ENCODE measurements at regions not wholly inside any gene's neighbourhood (a gene's known extent, or its start where the extent isn't known, plus 50 kb on each side); places are given as distances from the start of the nearest gene placed in this dataset.

DNA sequence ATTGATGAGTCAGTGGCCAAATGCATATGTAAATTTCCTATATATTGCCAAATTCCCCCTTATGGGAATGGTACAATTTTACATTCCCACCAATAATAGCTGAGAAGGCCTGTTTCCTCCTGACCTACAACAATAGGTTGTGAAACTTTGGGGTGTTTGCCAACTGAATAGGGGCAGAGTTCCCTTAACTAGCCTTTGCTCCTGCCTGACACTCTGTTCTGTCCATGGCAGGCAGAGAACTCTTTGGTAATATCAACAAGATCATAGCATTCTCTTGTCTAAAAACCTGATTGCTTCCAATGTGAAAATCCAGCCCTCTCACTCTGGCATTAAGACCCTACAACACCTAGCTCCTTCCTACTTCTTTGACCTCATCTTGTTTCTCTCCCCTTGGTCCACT is 149.7 kb downstream of the HAPSTR1 start (continued):
- no peak for TF ChIP-seq ZNF70 (CRISPR knock-in tag; IDR thresholded peaks at IDR 0.05)

DNA sequence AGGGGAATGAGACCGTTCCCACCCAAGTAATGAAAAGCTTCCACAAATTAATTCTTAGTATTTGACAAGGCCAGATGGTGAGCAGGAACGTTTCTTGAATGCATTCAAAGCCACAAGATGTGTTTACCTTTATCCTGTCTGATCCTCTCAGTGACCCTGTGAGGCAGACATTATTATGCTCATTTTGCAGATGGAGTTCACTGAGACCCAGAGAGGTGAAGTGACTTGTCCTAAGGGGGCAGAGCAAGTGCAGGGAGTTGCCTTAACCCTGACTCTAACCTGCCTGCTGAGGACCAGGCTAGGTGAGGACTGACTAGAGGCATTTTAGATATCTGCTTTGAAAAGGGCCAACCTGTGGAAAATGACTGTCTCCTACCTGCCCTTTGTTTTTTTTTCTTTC is 156.7 kb downstream of the HAPSTR1 start:
- no peak for ATAC-seq
- no peak for TF ChIP-seq ZNF8 (CRISPR knock-in tag; IDR thresholded peaks at IDR 0.05)
- TF ChIP-seq ZFP30 (CRISPR knock-in tag; IDR thresholded peaks at IDR 0.05), result no peak
- no peak for TF ChIP-seq RARB (CRISPR knock-in tag; IDR thresholded peaks at IDR 0.05)
- no peak for TF ChIP-seq BACH2 (CRISPR knock-in tag; IDR thresholded peaks at IDR 0.05; ENCODE audit: borderline replicate concordance)

DNA sequence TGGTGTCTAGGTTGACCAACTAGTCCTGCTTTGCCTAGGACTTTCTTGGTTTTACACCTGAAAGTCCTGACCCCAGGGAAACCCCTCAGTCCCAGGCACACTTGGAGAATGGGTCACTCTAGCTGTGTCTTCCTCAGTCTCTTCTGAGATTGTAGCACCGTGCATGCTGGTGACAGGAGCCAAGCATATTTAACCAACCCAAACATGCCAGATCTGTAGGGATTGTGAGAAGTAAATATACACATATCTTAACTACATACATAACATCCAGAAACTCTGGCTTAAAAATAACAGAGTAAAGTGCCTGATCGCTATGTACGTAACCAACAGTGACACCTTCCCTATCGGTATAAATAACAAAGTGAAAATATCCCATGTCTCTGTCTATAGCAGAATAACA is 158.1 kb downstream of the HAPSTR1 start:
- ATAC-seq, result no peak
- TF ChIP-seq, protein P1, sequence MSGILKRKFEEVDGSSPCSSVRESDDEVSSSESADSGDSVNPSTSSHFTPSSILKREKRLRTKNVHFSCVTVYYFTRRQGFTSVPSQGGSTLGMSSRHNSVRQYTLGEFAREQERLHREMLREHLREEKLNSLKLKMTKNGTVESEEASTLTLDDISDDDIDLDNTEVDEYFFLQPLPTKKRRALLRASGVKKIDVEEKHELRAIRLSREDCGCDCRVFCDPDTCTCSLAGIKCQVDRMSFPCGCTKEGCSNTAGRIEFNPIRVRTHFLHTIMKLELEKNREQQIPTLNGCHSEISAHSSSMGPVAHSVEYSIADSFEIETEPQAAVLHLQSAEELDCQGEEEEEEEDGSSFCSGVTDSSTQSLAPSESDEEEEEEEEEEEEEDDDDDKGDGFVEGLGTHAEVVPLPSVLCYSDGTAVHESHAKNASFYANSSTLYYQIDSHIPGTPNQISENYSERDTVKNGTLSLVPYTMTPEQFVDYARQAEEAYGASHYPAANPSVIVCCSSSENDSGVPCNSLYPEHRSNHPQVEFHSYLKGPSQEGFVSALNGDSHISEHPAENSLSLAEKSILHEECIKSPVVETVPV (CRISPR knock-in tag; IDR thresholded peaks at IDR 0.05), result no peak
- TF ChIP-seq ARNTL (CRISPR knock-in tag; IDR thresholded peaks at IDR 0.05; ENCODE audit: borderline replicate concordance, low read depth) (no peak), PPARA (CRISPR knock-in tag; IDR thresholded peaks at IDR 0.05; ENCODE audit: borderline replicate concordance) (no peak), ZFP3 (CRISPR knock-in tag; IDR thresholded peaks at IDR 0.05) (no peak), CSDC2 (CRISPR knock-in tag; IDR thresholded peaks at IDR 0.05) (no peak), ZNF565 (CRISPR knock-in tag; conservative IDR thresholded peaks at IDR 0.05; ENCODE audit: low read depth) (no peak)
- TF ChIP-seq, protein P2, sequence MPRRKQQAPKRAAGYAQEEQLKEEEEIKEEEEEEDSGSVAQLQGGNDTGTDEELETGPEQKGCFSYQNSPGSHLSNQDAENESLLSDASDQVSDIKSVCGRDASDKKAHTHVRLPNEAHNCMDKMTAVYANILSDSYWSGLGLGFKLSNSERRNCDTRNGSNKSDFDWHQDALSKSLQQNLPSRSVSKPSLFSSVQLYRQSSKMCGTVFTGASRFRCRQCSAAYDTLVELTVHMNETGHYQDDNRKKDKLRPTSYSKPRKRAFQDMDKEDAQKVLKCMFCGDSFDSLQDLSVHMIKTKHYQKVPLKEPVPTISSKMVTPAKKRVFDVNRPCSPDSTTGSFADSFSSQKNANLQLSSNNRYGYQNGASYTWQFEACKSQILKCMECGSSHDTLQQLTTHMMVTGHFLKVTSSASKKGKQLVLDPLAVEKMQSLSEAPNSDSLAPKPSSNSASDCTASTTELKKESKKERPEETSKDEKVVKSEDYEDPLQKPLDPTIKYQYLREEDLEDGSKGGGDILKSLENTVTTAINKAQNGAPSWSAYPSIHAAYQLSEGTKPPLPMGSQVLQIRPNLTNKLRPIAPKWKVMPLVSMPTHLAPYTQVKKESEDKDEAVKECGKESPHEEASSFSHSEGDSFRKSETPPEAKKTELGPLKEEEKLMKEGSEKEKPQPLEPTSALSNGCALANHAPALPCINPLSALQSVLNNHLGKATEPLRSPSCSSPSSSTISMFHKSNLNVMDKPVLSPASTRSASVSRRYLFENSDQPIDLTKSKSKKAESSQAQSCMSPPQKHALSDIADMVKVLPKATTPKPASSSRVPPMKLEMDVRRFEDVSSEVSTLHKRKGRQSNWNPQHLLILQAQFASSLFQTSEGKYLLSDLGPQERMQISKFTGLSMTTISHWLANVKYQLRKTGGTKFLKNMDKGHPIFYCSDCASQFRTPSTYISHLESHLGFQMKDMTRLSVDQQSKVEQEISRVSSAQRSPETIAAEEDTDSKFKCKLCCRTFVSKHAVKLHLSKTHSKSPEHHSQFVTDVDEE (CRISPR knock-in tag; IDR thresholded peaks at IDR 0.05), result no peak
- TF ChIP-seq, protein P3, sequence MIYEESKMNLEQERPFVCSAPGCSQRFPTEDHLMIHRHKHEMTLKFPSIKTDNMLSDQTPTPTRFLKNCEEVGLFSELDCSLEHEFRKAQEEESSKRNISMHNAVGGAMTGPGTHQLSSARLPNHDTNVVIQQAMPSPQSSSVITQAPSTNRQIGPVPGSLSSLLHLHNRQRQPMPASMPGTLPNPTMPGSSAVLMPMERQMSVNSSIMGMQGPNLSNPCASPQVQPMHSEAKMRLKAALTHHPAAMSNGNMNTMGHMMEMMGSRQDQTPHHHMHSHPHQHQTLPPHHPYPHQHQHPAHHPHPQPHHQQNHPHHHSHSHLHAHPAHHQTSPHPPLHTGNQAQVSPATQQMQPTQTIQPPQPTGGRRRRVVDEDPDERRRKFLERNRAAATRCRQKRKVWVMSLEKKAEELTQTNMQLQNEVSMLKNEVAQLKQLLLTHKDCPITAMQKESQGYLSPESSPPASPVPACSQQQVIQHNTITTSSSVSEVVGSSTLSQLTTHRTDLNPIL (CRISPR knock-in tag; IDR thresholded peaks at IDR 0.05; ENCODE audit: low read depth), result no peak
- TF ChIP-seq, protein P4, sequence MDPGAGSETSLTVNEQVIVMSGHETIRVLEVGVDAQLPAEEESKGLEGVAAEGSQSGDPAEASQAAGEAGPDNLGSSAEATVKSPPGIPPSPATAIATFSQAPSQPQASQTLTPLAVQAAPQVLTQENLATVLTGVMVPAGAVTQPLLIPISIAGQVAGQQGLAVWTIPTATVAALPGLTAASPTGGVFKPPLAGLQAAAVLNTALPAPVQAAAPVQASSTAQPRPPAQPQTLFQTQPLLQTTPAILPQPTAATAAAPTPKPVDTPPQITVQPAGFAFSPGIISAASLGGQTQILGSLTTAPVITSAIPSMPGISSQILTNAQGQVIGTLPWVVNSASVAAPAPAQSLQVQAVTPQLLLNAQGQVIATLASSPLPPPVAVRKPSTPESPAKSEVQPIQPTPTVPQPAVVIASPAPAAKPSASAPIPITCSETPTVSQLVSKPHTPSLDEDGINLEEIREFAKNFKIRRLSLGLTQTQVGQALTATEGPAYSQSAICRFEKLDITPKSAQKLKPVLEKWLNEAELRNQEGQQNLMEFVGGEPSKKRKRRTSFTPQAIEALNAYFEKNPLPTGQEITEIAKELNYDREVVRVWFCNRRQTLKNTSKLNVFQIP (CRISPR knock-in tag; IDR thresholded peaks at IDR 0.05; ENCODE audit: borderline replicate concordance, low read depth), result no peak

DNA sequence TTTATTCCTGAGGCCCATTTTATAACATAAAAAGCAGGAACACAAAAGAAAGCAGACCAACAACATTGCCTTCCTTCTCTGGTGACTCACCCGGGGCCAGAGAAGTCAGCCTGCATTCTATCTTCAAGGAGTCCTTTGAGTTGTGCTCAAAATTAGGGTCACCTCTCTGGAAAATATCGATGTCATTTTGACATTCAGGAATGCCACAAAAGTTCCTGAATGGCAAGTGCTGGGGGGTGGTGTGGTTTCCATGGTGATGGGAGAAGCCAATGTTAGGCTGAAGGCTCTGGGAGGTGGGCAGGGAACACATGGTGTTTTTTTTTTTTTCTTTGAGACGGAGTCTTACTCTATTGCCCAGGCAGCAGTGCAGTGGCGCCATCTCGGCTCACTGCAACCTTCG is 159.6 kb downstream of the HAPSTR1 start:
- TF ChIP-seq ISL1 (CRISPR knock-in tag; IDR thresholded peaks at IDR 0.05), result no peak
- TF ChIP-seq, protein P5, sequence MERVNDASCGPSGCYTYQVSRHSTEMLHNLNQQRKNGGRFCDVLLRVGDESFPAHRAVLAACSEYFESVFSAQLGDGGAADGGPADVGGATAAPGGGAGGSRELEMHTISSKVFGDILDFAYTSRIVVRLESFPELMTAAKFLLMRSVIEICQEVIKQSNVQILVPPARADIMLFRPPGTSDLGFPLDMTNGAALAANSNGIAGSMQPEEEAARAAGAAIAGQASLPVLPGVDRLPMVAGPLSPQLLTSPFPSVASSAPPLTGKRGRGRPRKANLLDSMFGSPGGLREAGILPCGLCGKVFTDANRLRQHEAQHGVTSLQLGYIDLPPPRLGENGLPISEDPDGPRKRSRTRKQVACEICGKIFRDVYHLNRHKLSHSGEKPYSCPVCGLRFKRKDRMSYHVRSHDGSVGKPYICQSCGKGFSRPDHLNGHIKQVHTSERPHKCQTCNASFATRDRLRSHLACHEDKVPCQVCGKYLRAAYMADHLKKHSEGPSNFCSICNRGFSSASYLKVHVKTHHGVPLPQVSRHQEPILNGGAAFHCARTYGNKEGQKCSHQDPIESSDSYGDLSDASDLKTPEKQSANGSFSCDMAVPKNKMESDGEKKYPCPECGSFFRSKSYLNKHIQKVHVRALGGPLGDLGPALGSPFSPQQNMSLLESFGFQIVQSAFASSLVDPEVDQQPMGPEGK (CRISPR knock-in tag; IDR thresholded peaks at IDR 0.05; ENCODE audit: borderline replicate concordance), result no peak
- no peak for TF ChIP-seq ZFP30 (CRISPR knock-in tag; IDR thresholded peaks at IDR 0.05)
- TF ChIP-seq ESRRG (CRISPR knock-in tag; IDR thresholded peaks at IDR 0.05), result no peak
- TF ChIP-seq, protein P3 (CRISPR knock-in tag; IDR thresholded peaks at IDR 0.05; ENCODE audit: low read depth), result no peak
- TF ChIP-seq TCF4 (CRISPR knock-in tag; IDR thresholded peaks at IDR 0.05; ENCODE audit: borderline replicate concordance), result no peak
- TF ChIP-seq, protein P1 (CRISPR knock-in tag; IDR thresholded peaks at IDR 0.05), result no peak
- ATAC-seq, result no peak

Measured in SK-N-SH treated with all-trans-retinoic acid at 6 μM for 48 hours (cell line).